Esophagus squamous epithelium (tissue), 4 donors: ENCODE measurements at regions not wholly inside any gene's neighbourhood (a gene's known extent, or its start where the extent isn't known, plus 50 kb on each side); places are given as distances from the start of the nearest gene placed in this dataset.

Source experiments
- POLR2A ChIP-seq, 4 donors: fragments of 450-650 bp; IDR thresholded peaks; one replicate each; pipeline ENCODE4 v1.6.1; 2017; ENCODE audit warnings: antibody characterized with exemption in 4 of 4, mild to moderate bottlenecking in 4 of 4, moderate library complexity in 3 of 4
- TF ChIP-seq, protein P1 (sequence below), 6 experiments: fragments of 450-650 bp in 4 of 6; fragments of 200-600 bp in 2 of 6; sonication (generic) in 2 of 6; IDR thresholded peaks; one replicate each; pipeline ENCODE4 v1.5.1; 2016 to 2019; ENCODE audit warnings: antibody characterized with exemption in 6 of 6, mild to moderate bottlenecking in 4 of 6, moderate library complexity in 4 of 6

DNA sequence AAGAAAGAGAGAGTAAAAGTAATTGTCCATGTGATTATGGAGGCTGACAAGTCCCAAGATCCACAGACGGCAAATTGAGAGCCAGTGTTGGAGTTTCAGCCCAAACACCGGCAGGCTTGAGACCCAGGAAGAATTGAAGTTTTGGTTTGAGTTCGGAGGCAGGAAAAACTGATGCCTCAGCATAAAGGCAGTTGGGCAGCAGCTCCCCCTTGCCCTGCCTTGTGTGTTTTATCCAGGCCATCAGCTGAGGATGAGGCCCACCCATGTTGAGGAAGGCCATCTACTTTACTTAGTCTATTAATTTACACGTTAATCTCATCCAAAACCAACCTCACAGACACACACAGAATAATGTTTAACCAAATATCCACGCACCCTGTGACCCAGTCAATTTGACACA lies 64.6 kb upstream of the SERPINE2 start:
- TF ChIP-seq, protein P1, sequence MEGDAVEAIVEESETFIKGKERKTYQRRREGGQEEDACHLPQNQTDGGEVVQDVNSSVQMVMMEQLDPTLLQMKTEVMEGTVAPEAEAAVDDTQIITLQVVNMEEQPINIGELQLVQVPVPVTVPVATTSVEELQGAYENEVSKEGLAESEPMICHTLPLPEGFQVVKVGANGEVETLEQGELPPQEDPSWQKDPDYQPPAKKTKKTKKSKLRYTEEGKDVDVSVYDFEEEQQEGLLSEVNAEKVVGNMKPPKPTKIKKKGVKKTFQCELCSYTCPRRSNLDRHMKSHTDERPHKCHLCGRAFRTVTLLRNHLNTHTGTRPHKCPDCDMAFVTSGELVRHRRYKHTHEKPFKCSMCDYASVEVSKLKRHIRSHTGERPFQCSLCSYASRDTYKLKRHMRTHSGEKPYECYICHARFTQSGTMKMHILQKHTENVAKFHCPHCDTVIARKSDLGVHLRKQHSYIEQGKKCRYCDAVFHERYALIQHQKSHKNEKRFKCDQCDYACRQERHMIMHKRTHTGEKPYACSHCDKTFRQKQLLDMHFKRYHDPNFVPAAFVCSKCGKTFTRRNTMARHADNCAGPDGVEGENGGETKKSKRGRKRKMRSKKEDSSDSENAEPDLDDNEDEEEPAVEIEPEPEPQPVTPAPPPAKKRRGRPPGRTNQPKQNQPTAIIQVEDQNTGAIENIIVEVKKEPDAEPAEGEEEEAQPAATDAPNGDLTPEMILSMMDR (IDR thresholded peaks at IDR 0.05) = no peak
- TF ChIP-seq POLR2A (IDR thresholded peaks at IDR 0.05) = no peak
